GM13976 (cell line): ENCODE measurements at regions not wholly inside any gene's neighbourhood (a gene's known extent, or its start where the extent isn't known, plus 50 kb on each side); places are given as distances from the start of the nearest gene placed in this dataset.

Experiments used
- DNase-seq: peaks from one replicate; pipeline ENCODE4 v3.0.0; 2012; ENCODE audit warnings: low spot score
- CTCF ChIP-seq: IDR thresholded peaks from 2 replicates; pipeline ENCODE4 v1.5.1; 2012; ENCODE audit warnings: borderline replicate concordance, mild to moderate bottlenecking; ENCODE audit not compliant: insufficient read depth; ENCODE audit errors: extremely low read depth, missing control alignments, control extremely low read depth
- in situ Hi-C: fragments of 300-500 bp; cut with MboI; formaldehyde crosslinking; loops from one replicate; pipeline ENCODE4 v1.12.0; 2022; ENCODE audit warnings: low sequenced_read_pairs, mixed read lengths, inconsistent platforms; ENCODE audit not compliant: unreplicated experiment

DNA sequence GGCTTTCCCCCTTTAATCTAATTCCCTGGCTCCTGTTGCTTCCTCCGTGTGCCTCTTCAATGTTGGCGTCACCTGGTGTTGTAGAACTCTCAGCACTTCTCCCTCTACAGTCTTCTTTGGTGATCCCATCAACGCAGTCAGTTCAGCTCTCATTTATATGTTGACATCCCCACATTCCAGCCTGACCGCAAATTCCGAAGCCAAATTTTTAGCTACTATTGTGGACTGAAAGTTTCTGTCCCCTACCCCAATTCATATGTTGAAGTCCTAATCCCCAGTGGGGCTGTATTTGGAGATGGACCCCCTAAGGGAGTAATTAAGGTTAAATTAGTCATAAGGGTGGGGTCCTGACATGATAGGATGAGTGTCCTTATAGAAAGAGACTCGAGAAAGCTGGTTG, 210.6 kb upstream of the ADAMTSL1 start:
- TF ChIP-seq CTCF, result no peak
- no peak for DNase-seq
- in situ Hi-C loops, result loop anchor here (10.0 to 25.0 kb wide), 3 partner anchors 149 to 899 kb away; no protein-coding TSS in a partner anchor

DNA sequence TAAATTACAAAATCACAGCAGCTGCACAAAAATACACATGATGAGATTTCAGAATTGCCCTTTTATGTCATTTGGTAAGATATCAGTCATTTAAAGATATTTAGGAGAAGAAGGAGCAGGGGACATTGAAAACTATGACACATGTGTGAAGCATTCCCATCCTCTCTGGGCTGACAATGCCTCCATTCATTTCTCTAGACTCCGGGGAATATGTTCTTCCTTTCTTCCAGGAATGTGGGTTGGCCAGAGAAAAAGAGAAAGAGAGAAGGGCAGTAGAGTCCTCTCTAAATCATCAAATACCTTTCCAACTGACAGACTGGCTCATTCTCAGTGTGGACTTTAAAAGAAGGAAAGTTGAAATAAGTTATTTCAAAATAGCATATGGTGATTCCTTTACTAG, 205.6 kb upstream of the ADAMTSL1 start:
- TF ChIP-seq CTCF, result no peak
- DNase-seq, result no peak
- in situ Hi-C loops, result loop anchor here (10.0 to 25.0 kb wide), 3 partner anchors 144 to 894 kb away; no protein-coding TSS in a partner anchor

DNA sequence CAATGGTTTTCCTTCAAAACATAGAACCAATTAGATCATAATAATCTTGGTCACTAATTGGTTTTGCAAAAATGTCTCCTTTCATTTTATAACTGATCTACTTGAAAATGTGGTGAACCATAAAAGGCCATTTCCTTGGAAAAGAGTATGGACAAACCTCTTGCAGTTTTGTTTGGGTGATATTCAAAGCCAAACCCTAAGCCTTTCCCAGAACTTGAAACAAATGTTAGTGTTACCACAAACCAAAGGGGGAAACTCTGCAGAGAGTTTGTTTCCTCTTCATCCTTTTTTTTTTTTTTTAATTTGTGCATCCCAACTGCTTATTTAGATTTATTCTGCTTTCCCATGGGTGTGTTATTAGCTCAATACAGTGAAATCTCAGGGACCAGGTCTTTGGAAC, 204.4 kb upstream of the ADAMTSL1 start:
- no peak for DNase-seq
- in situ Hi-C loops, result loop anchor here (10.0 to 25.0 kb wide), 3 partner anchors 143 to 893 kb away; no protein-coding TSS in a partner anchor

GRCh38 chr9:18274693-18275092, 199.3 kb upstream of the ADAMTSL1 start:
- DNase-seq, result no peak

More for the DNA sequence above, 204.4 kb upstream of the ADAMTSL1 start:
- no peak for TF ChIP-seq CTCF

GRCh38 chr9:18275313-18275990, 198.5 kb upstream of the ADAMTSL1 start:
- no peak for DNase-seq
- in situ Hi-C loops, result no loop called here
- TF ChIP-seq CTCF, result no peak

More at GRCh38 chr9:18274693-18275092, 199.3 kb upstream of the ADAMTSL1 start:
- in situ Hi-C loops, result loop anchor here (25.0 kb wide), 2 partner anchors 138 to 888 kb away; no protein-coding TSS in a partner anchor
- TF ChIP-seq CTCF, result no peak

DNA sequence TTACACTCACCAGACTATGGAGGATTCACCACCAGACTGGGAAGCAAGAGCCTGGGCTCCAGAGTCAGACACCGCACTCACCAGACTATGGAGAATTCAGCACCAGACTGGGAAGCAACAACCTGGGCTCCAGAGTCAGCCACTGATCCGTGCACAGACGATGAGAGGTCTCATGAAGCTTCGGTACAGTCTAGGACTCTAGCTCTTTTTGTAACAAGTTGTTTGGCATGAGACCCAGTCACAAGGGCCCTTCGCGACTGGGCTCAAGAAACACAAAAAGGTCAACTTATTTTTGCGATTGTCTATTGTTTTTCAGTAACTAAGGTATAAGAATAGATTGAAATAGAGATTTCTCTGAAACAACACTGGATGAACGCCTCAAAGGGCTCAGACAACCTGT, 192.7 kb upstream of the ADAMTSL1 start:
- in situ Hi-C loops, result no loop called here

More for the DNA sequence above, 192.7 kb upstream of the ADAMTSL1 start:
- no peak for TF ChIP-seq CTCF
- no peak for DNase-seq
